Large intestine (tissue), 3 donors: ENCODE measurements at regions not wholly inside any gene's neighbourhood (a gene's known extent, or its start where the extent isn't known, plus 50 kb on each side); places are given as distances from the start of the nearest gene placed in this dataset.

Source experiments
- DNase-seq, 2 donors: peaks; one replicate each; pipeline versions ENCODE4 v3.0.0 to v3.0.0-alpha.2; 2013
- H3K27ac ChIP-seq: one replicate; pipeline ENCODE4 v1.5.1; 2013; ENCODE audit warnings: low read length
- H3K27me3 ChIP-seq: 2 replicates; pipeline ENCODE4 v1.6.1; 2013; ENCODE audit warnings: low read length; ENCODE audit not compliant: control insufficient read depth, insufficient read depth
- H3K36me3 ChIP-seq: 2 replicates; pipeline ENCODE4 v1.6.1; 2013; ENCODE audit warnings: low read length; ENCODE audit not compliant: control insufficient read depth, insufficient read depth
- H3K4me1 ChIP-seq: one replicate; pipeline ENCODE4 v1.6.1; 2013; ENCODE audit warnings: low read length; ENCODE audit not compliant: control insufficient read depth, insufficient read depth
- H3K4me3 ChIP-seq: one replicate; pipeline ENCODE4 v1.5.1; 2013; ENCODE audit warnings: low read length
- H3K9me3 ChIP-seq: one replicate; pipeline ENCODE4 v1.6.1; 2013; ENCODE audit warnings: mild to moderate bottlenecking, low read depth, low read length, moderate library complexity; ENCODE audit not compliant: control insufficient read depth
- WGBS: methylation state at CpG from one replicate; pipeline ENCODE4 v1.1.5; 2013; ENCODE audit warnings: low lambda C conversion rate; ENCODE audit not compliant: insufficient coverage; 5-methylcytosine and 5-hydroxymethylcytosine counted together

DNA sequence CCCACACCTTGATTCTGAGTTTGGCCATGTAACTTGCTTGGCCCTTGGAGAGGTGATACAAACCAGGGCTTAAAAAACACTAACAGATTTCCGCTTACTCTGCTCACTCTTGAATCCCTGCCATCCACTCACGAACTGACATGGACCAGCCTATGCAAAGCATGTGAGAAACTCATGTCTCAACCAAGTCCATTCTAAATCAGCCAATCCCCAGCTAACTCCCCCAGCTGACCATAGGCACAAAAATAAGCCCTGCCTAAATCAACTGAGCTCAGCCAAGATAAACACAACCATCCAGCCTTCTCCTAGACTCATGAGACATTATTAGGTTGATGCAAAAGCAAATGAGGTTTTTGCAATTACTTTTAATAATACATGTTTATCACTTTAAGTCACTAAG, 353.9 kb upstream of the TBX3 start:
- Histone ChIP-seq H3K27ac (no peak overlapping the region), H3K9me3 (no peaks in the 10 kb centered on the region), H3K36me3 (no peaks in the 10 kb centered on the region), H3K4me1 (no peaks in the 10 kb centered on the region), H3K27me3 (no peaks in the 10 kb centered on the region), H3K4me3 (no peak overlapping the region)
- WGBS, result no CpG with 5 or more reads among the region's 2 CpGs
- no peak for DNase-seq

DNA sequence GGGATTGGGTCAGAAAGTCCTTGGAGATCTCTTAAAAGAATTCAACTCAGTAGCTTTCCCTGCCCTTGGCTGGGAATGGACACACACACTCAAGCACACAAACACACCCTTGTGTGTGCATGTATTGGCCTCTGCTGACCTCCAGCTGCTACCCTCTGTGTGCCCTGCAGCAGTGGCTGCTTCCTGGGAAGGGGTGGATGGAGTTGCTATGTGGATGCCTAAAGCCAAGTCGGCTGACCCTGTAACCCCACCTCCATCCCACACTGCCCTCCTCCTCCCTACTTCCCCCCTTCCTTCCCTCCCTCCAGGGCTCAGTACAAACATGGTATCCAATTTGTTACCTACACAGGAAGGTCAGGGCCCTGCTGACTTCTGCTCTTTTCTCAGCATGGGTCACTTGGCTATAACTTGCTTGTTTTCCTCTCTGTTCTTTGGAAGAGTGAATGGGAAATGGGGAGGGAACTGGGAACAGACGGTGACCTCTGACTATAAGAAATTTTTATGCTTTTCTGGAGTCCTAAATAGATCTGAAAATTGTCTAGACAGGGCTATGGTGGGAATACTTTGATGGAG, 351.6 kb upstream of the TBX3 start:
- no peaks in the 10 kb centered on the region for H3K9me3 ChIP-seq
- no peaks in the 10 kb centered on the region for H3K4me1 ChIP-seq
- WGBS, result no CpG with 5 or more reads among the region's 2 CpGs
- H3K27ac ChIP-seq, result no peak overlapping the region
- H3K36me3 ChIP-seq, result no peaks in the 10 kb centered on the region
- DNase-seq, result no peak
- no peaks in the 10 kb centered on the region for H3K27me3 ChIP-seq
- no peak overlapping the region for H3K4me3 ChIP-seq

GRCh38 chr12:115032521-115032920, 348.5 kb upstream of the TBX3 start:
- no peaks in the 10 kb centered on the region for H3K36me3 ChIP-seq
- H3K27ac ChIP-seq, result no peak overlapping the region
- H3K4me3 ChIP-seq, result no peak overlapping the region
- WGBS, result no CpG with 5 or more reads among the region's 3 CpGs
- H3K27me3 ChIP-seq, result no peaks in the 10 kb centered on the region
- H3K4me1 ChIP-seq, result no peaks in the 10 kb centered on the region
- DNase-seq, result no peak
- no peaks in the 10 kb centered on the region for H3K9me3 ChIP-seq

DNA sequence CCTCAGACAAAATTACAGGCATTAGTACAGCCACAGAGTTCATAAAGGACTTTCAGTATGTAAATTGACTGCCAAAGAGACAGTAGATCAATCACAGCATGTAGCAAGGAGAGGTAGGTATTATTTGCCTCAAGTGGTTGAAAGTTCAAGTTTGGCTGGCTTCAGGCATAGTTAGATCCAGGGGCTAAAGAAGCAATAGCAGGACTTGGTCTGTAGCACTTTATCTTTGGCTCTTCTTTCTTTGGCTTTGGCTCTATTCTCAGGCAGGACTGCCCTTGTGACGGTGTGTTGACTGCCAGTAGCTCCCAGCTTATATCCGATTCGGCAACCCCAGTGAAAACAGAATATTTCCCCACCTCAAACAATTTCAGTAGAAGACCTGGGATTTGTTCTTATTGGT, 346.0 kb upstream of the TBX3 start:
- H3K4me3 ChIP-seq, result no peak overlapping the region
- H3K36me3 ChIP-seq, result no peaks in the 10 kb centered on the region
- no peaks in the 10 kb centered on the region for H3K27me3 ChIP-seq
- DNase-seq, result no peak
- H3K27ac ChIP-seq, result no peak overlapping the region
- H3K9me3 ChIP-seq, result no peaks in the 10 kb centered on the region
- H3K4me1 ChIP-seq, result no peaks in the 10 kb centered on the region
- no CpG with 5 or more reads among the region's 3 CpGs for WGBS

GRCh38 chr12:115024531-115024930, 340.6 kb upstream of the TBX3 start:
- H3K36me3 ChIP-seq, result no peaks in the 10 kb centered on the region
- DNase-seq, result no peak
- no CpG with 5 or more reads among the region's 3 CpGs for WGBS

GRCh38 chr12:115023279-115024265, 339.6 kb upstream of the TBX3 start:
- H3K4me3 ChIP-seq, result no peak overlapping the region
- no peaks in the 10 kb centered on the region for H3K9me3 ChIP-seq
- no peak for DNase-seq
- no peaks in the 10 kb centered on the region for H3K4me1 ChIP-seq
- WGBS, result no CpG with 5 or more reads among the region's 4 CpGs
- no peaks in the 10 kb centered on the region for H3K27me3 ChIP-seq
- no peak overlapping the region for H3K27ac ChIP-seq
- no peaks in the 10 kb centered on the region for H3K36me3 ChIP-seq

More at GRCh38 chr12:115024531-115024930, 340.6 kb upstream of the TBX3 start:
- no peak overlapping the region for H3K27ac ChIP-seq
- no peaks in the 10 kb centered on the region for H3K4me1 ChIP-seq
- H3K9me3 ChIP-seq, result no peaks in the 10 kb centered on the region
- no peak overlapping the region for H3K4me3 ChIP-seq
- no peaks in the 10 kb centered on the region for H3K27me3 ChIP-seq

- H3K4me3 ChIP-seq, result no peak overlapping the region
- no peaks in the 10 kb centered on the region for H3K36me3 ChIP-seq
- no peak overlapping the region for H3K27ac ChIP-seq
- H3K9me3 ChIP-seq, result no peaks in the 10 kb centered on the region
- H3K4me1 ChIP-seq, result no peaks in the 10 kb centered on the region
- H3K27me3 ChIP-seq, result no peaks in the 10 kb centered on the region
- DNase-seq, result no peak
These were observed 336.1 kb upstream of the TBX3 start for GRCh38 chr12:115020091-115020490.

- Histone ChIP-seq H3K9me3 (no peaks in the 10 kb centered on the region), H3K36me3 (no peaks in the 10 kb centered on the region), H3K27ac (no peak overlapping the region), H3K4me3 (no peak overlapping the region), H3K27me3 (no peaks in the 10 kb centered on the region), H3K4me1 (no peaks in the 10 kb centered on the region)
- no peak for DNase-seq
- no CpG with 5 or more reads among the region's 2 CpGs for WGBS
These were observed 333.4 kb upstream of the TBX3 start for GRCh38 chr12:115017346-115017745.

- H3K27ac ChIP-seq, result peak overlapping the region; percentile 67
- no peak overlapping the region for H3K4me3 ChIP-seq
- H3K36me3 ChIP-seq, result no peaks in the 10 kb centered on the region
- H3K4me1 ChIP-seq, result no peaks in the 10 kb centered on the region
- peak; percentile 38 to 45 for DNase-seq
- H3K27me3 ChIP-seq, result no peaks in the 10 kb centered on the region
- WGBS, result 43% methylated on average over 1 of the region's 15 CpGs
- H3K9me3 ChIP-seq, result no peaks in the 10 kb centered on the region
These were observed 329.4 kb upstream of the TBX3 start for GRCh38 chr12:115013236-115013981.

GRCh38 chr12:115012861-115013235, 328.9 kb upstream of the TBX3 start:
- no peaks in the 10 kb centered on the region for H3K9me3 ChIP-seq
- 87% methylated on average over 9 of the region's 11 CpGs for WGBS
- H3K4me3 ChIP-seq, result no peak overlapping the region
- peak overlapping the region; percentile 67 for H3K27ac ChIP-seq
- no peak for DNase-seq
- no peaks in the 10 kb centered on the region for H3K27me3 ChIP-seq
- H3K36me3 ChIP-seq, result no peaks in the 10 kb centered on the region
- H3K4me1 ChIP-seq, result no peaks in the 10 kb centered on the region
